GM23338 (cell line): ENCODE measurements at regions not wholly inside any gene's neighbourhood (a gene's known extent, or its start where the extent isn't known, plus 50 kb on each side); places are given as distances from the start of the nearest gene placed in this dataset.

Experiments used
- CREB1 ChIP-seq: fragments of 250-450 bp; sonication (Bioruptor Pico); IDR thresholded peaks from 2 replicates; pipeline ENCODE4 v1.5.0; 2020; ENCODE audit warnings: low read depth, mild to moderate bottlenecking, moderate library complexity
- EZH2 ChIP-seq: fragments of 200-600 bp; sonication (generic); IDR thresholded peaks from one replicate; pipeline ENCODE4 v1.8.0; 2017; ENCODE audit warnings: antibody characterized with exemption, mild to moderate bottlenecking, low read depth; ENCODE audit not compliant: unreplicated experiment
- EZH2phosphoT487 ChIP-seq: fragments of 200-600 bp; sonication (generic); IDR thresholded peaks from one replicate; pipeline ENCODE4 v1.8.1; 2018; ENCODE audit warnings: antibody characterized with exemption; ENCODE audit not compliant: unreplicated experiment
- JUNB ChIP-seq: IDR thresholded peaks from one replicate; pipeline ENCODE4 v1.6.1; 2016; ENCODE audit warnings: antibody characterized with exemption; ENCODE audit not compliant: unreplicated experiment
- NANOG ChIP-seq: IDR thresholded peaks from 2 replicates; pipeline ENCODE4 v1.6.1; 2016; ENCODE audit warnings: antibody characterized with exemption, borderline replicate concordance
- POLR2AphosphoS5 ChIP-seq: IDR thresholded peaks from 2 replicates; pipeline ENCODE4 v1.6.1; 2016; ENCODE audit warnings: antibody characterized with exemption, low read depth
- STAT1 ChIP-seq: IDR thresholded peaks from one replicate; pipeline ENCODE4 v1.6.1; 2016; ENCODE audit warnings: antibody characterized with exemption; ENCODE audit not compliant: unreplicated experiment
- ZNF114 ChIP-seq: fragments of 250-450 bp; sonication (Bioruptor Pico); IDR thresholded peaks from 2 replicates; pipeline ENCODE4 v1.5.0; 2020; ENCODE audit warnings: mild to moderate bottlenecking, moderate library complexity
- TF ChIP-seq, protein P1 (sequence below), 2 experiments: fragments of 200-600 bp in 1 of 2; sonication (generic) in 1 of 2; conservative IDR thresholded peaks; 2 replicates each; pipeline versions ENCODE4 v1.5.1 to v1.6.1; 2016 to 2017; ENCODE audit warnings: antibody characterized with exemption in 2 of 2, low read depth in 2 of 2, mild to moderate bottlenecking in 2 of 2, moderate library complexity in 1 of 2
- TF ChIP-seq, protein P2 (sequence below): fragments of 250-450 bp; sonication (Bioruptor Pico); IDR thresholded peaks from 2 replicates; pipeline ENCODE4 v1.5.0; 2020; ENCODE audit warnings: mild to moderate bottlenecking, moderate library complexity
- TF ChIP-seq, protein P3 (sequence below): IDR thresholded peaks from one replicate; pipeline ENCODE4 v1.6.1; 2018; ENCODE audit warnings: antibody characterized with exemption; ENCODE audit not compliant: unreplicated experiment
- TF ChIP-seq, protein P4 (sequence below): IDR thresholded peaks from 2 replicates; pipeline ENCODE4 v1.6.1; 2016; ENCODE audit warnings: antibody characterized with exemption

DNA sequence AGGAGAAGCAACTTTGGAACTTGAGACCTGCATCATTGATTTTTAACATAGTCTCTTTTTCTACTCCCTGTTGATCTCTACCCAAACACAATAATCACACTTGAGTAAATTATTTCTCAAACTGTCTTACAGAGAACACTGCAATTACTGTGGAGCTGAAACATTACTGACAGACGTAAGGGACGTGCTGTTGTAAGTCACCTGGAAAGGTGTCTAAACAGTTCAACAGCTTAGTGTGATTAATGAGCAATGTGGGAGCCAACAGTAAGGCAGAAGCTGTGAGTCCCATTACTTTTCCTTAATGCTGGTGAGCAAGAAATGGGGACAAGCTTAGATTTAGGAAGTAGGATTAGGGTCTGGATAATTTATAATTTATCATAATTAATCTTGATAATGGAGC lies 265.7 kb downstream of the DLEU7 start:
- TF ChIP-seq, protein P1, sequence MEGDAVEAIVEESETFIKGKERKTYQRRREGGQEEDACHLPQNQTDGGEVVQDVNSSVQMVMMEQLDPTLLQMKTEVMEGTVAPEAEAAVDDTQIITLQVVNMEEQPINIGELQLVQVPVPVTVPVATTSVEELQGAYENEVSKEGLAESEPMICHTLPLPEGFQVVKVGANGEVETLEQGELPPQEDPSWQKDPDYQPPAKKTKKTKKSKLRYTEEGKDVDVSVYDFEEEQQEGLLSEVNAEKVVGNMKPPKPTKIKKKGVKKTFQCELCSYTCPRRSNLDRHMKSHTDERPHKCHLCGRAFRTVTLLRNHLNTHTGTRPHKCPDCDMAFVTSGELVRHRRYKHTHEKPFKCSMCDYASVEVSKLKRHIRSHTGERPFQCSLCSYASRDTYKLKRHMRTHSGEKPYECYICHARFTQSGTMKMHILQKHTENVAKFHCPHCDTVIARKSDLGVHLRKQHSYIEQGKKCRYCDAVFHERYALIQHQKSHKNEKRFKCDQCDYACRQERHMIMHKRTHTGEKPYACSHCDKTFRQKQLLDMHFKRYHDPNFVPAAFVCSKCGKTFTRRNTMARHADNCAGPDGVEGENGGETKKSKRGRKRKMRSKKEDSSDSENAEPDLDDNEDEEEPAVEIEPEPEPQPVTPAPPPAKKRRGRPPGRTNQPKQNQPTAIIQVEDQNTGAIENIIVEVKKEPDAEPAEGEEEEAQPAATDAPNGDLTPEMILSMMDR (conservative IDR thresholded peaks at IDR 0.05; ENCODE audit: low read depth in 2 of 2): no peak
- no peak for TF ChIP-seq EZH2phosphoT487
- no peak for TF ChIP-seq POLR2AphosphoS5
- TF ChIP-seq ZNF114 (CRISPR knock-in tag): no peak
- no peak for TF ChIP-seq CREB1 (CRISPR knock-in tag)
- TF ChIP-seq, protein P2, sequence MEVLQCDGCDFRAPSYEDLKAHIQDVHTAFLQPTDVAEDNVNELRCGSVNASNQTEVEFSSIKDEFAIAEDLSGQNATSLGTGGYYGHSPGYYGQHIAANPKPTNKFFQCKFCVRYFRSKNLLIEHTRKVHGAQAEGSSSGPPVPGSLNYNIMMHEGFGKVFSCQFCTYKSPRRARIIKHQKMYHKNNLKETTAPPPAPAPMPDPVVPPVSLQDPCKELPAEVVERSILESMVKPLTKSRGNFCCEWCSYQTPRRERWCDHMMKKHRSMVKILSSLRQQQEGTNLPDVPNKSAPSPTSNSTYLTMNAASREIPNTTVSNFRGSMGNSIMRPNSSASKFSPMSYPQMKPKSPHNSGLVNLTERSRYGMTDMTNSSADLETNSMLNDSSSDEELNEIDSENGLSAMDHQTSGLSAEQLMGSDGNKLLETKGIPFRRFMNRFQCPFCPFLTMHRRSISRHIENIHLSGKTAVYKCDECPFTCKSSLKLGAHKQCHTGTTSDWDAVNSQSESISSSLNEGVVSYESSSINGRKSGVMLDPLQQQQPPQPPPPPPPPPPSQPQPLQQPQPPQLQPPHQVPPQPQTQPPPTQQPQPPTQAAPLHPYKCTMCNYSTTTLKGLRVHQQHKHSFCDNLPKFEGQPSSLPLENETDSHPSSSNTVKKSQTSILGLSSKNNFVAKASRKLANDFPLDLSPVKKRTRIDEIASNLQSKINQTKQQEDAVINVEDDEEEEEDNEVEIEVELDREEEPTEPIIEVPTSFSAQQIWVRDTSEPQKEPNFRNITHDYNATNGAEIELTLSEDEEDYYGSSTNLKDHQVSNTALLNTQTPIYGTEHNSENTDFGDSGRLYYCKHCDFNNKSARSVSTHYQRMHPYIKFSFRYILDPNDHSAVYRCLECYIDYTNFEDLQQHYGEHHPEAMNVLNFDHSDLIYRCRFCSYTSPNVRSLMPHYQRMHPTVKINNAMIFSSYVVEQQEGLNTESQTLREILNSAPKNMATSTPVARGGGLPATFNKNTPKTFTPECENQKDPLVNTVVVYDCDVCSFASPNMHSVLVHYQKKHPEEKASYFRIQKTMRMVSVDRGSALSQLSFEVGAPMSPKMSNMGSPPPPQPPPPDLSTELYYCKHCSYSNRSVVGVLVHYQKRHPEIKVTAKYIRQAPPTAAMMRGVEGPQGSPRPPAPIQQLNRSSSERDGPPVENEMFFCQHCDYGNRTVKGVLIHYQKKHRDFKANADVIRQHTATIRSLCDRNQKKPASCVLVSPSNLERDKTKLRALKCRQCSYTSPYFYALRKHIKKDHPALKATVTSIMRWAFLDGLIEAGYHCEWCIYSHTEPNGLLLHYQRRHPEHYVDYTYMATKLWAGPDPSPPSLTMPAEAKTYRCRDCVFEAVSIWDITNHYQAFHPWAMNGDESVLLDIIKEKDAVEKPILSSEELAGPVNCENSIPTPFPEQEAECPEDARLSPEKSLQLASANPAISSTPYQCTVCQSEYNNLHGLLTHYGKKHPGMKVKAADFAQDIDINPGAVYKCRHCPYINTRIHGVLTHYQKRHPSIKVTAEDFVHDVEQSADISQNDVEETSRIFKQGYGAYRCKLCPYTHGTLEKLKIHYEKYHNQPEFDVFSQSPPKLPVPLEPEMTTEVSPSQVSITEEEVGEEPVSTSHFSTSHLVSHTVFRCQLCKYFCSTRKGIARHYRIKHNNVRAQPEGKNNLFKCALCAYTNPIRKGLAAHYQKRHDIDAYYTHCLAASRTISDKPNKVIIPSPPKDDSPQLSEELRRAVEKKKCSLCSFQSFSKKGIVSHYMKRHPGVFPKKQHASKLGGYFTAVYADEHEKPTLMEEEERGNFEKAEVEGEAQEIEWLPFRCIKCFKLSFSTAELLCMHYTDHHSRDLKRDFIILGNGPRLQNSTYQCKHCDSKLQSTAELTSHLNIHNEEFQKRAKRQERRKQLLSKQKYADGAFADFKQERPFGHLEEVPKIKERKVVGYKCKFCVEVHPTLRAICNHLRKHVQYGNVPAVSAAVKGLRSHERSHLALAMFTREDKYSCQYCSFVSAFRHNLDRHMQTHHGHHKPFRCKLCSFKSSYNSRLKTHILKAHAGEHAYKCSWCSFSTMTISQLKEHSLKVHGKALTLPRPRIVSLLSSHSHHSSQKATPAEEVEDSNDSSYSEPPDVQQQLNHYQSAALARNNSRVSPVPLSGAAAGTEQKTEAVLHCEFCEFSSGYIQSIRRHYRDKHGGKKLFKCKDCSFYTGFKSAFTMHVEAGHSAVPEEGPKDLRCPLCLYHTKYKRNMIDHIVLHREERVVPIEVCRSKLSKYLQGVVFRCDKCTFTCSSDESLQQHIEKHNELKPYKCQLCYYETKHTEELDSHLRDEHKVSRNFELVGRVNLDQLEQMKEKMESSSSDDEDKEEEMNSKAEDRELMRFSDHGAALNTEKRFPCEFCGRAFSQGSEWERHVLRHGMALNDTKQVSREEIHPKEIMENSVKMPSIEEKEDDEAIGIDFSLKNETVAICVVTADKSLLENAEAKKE: no peak
- TF ChIP-seq STAT1: no peak
- TF ChIP-seq EZH2: no peak
- no peak for TF ChIP-seq NANOG
- TF ChIP-seq, protein P3, sequence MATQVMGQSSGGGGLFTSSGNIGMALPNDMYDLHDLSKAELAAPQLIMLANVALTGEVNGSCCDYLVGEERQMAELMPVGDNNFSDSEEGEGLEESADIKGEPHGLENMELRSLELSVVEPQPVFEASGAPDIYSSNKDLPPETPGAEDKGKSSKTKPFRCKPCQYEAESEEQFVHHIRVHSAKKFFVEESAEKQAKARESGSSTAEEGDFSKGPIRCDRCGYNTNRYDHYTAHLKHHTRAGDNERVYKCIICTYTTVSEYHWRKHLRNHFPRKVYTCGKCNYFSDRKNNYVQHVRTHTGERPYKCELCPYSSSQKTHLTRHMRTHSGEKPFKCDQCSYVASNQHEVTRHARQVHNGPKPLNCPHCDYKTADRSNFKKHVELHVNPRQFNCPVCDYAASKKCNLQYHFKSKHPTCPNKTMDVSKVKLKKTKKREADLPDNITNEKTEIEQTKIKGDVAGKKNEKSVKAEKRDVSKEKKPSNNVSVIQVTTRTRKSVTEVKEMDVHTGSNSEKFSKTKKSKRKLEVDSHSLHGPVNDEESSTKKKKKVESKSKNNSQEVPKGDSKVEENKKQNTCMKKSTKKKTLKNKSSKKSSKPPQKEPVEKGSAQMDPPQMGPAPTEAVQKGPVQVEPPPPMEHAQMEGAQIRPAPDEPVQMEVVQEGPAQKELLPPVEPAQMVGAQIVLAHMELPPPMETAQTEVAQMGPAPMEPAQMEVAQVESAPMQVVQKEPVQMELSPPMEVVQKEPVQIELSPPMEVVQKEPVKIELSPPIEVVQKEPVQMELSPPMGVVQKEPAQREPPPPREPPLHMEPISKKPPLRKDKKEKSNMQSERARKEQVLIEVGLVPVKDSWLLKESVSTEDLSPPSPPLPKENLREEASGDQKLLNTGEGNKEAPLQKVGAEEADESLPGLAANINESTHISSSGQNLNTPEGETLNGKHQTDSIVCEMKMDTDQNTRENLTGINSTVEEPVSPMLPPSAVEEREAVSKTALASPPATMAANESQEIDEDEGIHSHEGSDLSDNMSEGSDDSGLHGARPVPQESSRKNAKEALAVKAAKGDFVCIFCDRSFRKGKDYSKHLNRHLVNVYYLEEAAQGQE: no peak
- TF ChIP-seq, protein P4, sequence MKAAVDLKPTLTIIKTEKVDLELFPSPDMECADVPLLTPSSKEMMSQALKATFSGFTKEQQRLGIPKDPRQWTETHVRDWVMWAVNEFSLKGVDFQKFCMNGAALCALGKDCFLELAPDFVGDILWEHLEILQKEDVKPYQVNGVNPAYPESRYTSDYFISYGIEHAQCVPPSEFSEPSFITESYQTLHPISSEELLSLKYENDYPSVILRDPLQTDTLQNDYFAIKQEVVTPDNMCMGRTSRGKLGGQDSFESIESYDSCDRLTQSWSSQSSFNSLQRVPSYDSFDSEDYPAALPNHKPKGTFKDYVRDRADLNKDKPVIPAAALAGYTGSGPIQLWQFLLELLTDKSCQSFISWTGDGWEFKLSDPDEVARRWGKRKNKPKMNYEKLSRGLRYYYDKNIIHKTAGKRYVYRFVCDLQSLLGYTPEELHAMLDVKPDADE: no peak
- no peak for TF ChIP-seq JUNB
